ENCODE measurements at regions not wholly inside any gene's neighbourhood (a gene's known extent, or its start where the extent isn't known, plus 50 kb on each side); places are given as distances from the start of the nearest gene placed in this dataset.

DNA sequence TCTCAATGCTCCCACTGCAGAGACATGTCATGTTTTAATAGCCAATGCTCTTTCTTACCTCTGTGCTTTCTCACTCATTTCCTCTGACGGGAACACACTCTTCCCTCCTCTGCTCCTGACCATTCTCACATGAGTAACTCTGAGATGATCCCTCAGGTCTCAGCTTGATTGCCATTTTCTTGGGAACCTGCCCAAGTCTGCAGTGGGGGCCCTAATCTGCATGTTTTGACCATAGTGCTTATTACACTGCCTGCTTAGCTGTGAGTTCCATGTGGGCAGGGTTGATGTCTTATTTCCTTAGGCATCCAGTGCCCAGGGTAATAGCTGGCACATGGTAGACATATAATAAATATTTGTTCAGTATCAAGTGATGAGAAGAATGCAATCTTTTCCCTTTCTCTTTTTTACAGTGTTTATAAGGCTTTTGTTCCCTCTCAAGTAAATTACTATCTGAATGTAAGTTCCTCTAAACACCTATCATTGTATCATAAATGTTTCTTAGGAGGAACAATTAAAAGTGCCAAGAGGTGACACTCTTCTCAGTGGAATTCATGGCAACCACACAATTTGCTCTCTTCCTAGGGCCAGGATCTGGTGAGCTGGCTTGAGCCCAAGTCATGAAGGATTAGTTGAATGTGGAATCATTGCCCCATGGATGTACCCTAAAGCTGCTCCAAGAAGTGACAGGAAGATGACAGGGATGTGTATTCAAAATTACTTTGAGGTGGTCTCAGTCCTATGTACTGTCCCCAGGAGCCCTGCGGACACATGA is 485.4 kb upstream of the USP24 start:
- Histone ChIP-seq H3F3A (ENCODE audit: low read depth) (no peaks in the 10 kb centered on the region), H3K4me2 (ENCODE audit: low read depth, low read length, poor library complexity, severe bottlenecking) (no peak overlapping the region), H3K9me3 (ENCODE audit: insufficient read depth, low read depth, low read length) (no peaks in the 10 kb centered on the region), H3K9me2 (replicated peaks; ENCODE audit: low read depth, low read length) (no peaks in the 10 kb centered on the region), H3K9ac (ENCODE audit: low read depth, low read length, poor library complexity, severe bottlenecking) (no peak overlapping the region), H3K27me3 (ENCODE audit: insufficient read depth, low read length, poor library complexity, severe bottlenecking) (no peaks in the 10 kb centered on the region), H2AFZ (ENCODE audit: low read length) (no peak overlapping the region), H3K4me3 (ENCODE audit: low read length, poor library complexity, severe bottlenecking) (no peak overlapping the region), H4K20me1 (ENCODE audit: insufficient read depth, low read length, poor library complexity, severe bottlenecking) (no peaks in the 10 kb centered on the region), H3K36me3 (ENCODE audit: insufficient read depth, low read length) (no peaks in the 10 kb centered on the region), H3K4me1 (ENCODE audit: insufficient read depth, low read length, poor library complexity, severe bottlenecking) (no peaks in the 10 kb centered on the region), H3K79me2 (ENCODE audit: insufficient read depth, low read length) (no peaks in the 10 kb centered on the region)
- no peak for TF ChIP-seq EZH2phosphoT487 (IDR thresholded peaks at IDR 0.05; ENCODE audit: borderline replicate concordance)
- TF ChIP-seq, protein P1, sequence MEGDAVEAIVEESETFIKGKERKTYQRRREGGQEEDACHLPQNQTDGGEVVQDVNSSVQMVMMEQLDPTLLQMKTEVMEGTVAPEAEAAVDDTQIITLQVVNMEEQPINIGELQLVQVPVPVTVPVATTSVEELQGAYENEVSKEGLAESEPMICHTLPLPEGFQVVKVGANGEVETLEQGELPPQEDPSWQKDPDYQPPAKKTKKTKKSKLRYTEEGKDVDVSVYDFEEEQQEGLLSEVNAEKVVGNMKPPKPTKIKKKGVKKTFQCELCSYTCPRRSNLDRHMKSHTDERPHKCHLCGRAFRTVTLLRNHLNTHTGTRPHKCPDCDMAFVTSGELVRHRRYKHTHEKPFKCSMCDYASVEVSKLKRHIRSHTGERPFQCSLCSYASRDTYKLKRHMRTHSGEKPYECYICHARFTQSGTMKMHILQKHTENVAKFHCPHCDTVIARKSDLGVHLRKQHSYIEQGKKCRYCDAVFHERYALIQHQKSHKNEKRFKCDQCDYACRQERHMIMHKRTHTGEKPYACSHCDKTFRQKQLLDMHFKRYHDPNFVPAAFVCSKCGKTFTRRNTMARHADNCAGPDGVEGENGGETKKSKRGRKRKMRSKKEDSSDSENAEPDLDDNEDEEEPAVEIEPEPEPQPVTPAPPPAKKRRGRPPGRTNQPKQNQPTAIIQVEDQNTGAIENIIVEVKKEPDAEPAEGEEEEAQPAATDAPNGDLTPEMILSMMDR (conservative IDR thresholded peaks at IDR 0.05; ENCODE audit: low read length) = no peak

DNA sequence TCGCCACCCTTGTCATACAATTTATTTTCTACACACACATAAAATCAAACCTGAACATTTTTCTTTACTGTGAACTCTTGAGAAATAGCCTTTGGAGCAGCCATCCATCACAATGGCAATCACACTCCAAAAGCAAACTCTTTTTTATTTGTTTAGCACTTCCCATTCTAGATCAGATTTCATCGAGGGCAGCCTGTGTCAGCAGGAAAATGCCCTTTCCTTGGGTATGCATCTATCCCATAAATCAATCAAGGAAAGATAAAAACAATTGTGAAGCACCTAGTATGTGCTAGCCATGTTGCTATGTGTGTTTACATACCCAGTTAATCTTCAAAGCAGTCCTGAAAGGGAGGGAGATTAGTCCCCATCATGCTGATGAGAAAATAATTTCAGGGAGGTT is 484.1 kb upstream of the USP24 start:
- H3K27me3 ChIP-seq (ENCODE audit: insufficient read depth, low read length, poor library complexity, severe bottlenecking) = no peaks in the 10 kb centered on the region
- no peaks in the 10 kb centered on the region for H3K79me2 ChIP-seq (ENCODE audit: insufficient read depth, low read length)
- H3F3A ChIP-seq (ENCODE audit: low read depth) = no peaks in the 10 kb centered on the region
- no peak overlapping the region for H3K9ac ChIP-seq (ENCODE audit: low read depth, low read length, poor library complexity, severe bottlenecking)
- H3K4me2 ChIP-seq (ENCODE audit: low read depth, low read length, poor library complexity, severe bottlenecking) = no peak overlapping the region
- H4K20me1 ChIP-seq (ENCODE audit: insufficient read depth, low read length, poor library complexity, severe bottlenecking) = no peaks in the 10 kb centered on the region
- no peaks in the 10 kb centered on the region for H3K9me2 ChIP-seq (replicated peaks; ENCODE audit: low read depth, low read length)
- no peaks in the 10 kb centered on the region for H3K9me3 ChIP-seq (ENCODE audit: insufficient read depth, low read depth, low read length)
- no peaks in the 10 kb centered on the region for H3K36me3 ChIP-seq (ENCODE audit: insufficient read depth, low read length)
- H2AFZ ChIP-seq (ENCODE audit: low read length) = no peak overlapping the region
- TF ChIP-seq, protein P1 (conservative IDR thresholded peaks at IDR 0.05; ENCODE audit: low read length) = no peak
- no peak for TF ChIP-seq EZH2phosphoT487 (IDR thresholded peaks at IDR 0.05; ENCODE audit: borderline replicate concordance)
- H3K4me1 ChIP-seq (ENCODE audit: insufficient read depth, low read length, poor library complexity, severe bottlenecking) = no peaks in the 10 kb centered on the region
- no peak overlapping the region for H3K4me3 ChIP-seq (ENCODE audit: low read length, poor library complexity, severe bottlenecking)

DNA sequence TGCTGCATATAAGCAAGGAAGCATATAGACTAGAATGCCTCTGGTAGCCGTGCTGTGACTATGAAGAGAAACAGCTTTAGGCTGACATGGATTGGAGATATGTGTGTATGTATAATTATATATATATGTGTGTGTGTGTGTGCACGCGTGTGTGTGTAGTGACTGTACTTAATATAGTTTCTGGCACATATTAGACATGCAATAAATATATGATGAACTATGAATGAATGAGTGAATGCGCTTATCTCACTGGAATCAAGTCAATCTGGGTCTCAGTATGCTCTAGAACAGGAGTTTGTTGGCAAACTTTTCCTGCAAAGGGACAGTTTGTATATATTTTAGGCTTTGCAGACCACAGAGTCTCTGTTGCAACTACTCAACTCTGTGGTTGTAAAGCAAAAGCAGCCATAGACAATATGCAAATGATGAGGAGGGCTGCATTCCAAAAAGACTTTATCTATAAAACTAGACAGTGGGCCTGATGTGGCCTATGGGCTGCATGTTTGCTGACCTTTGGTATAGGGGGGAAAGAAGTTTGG is 482.9 kb upstream of the USP24 start:
- H3F3A ChIP-seq (ENCODE audit: low read depth) = no peaks in the 10 kb centered on the region
- H3K79me2 ChIP-seq (ENCODE audit: insufficient read depth, low read length) = no peaks in the 10 kb centered on the region
- no peak overlapping the region for H3K9ac ChIP-seq (ENCODE audit: low read depth, low read length, poor library complexity, severe bottlenecking)
- no peak overlapping the region for H3K4me2 ChIP-seq (ENCODE audit: low read depth, low read length, poor library complexity, severe bottlenecking)
- no peaks in the 10 kb centered on the region for H3K36me3 ChIP-seq (ENCODE audit: insufficient read depth, low read length)
- H2AFZ ChIP-seq (ENCODE audit: low read length) = no peak overlapping the region
- no peaks in the 10 kb centered on the region for H3K4me1 ChIP-seq (ENCODE audit: insufficient read depth, low read length, poor library complexity, severe bottlenecking)
- H3K9me3 ChIP-seq (ENCODE audit: insufficient read depth, low read depth, low read length) = no peaks in the 10 kb centered on the region
- TF ChIP-seq, protein P1 (conservative IDR thresholded peaks at IDR 0.05; ENCODE audit: low read length) = no peak
- no peak for TF ChIP-seq EZH2phosphoT487 (IDR thresholded peaks at IDR 0.05; ENCODE audit: borderline replicate concordance)
- no peaks in the 10 kb centered on the region for H4K20me1 ChIP-seq (ENCODE audit: insufficient read depth, low read length, poor library complexity, severe bottlenecking)
- no peak overlapping the region for H3K4me3 ChIP-seq (ENCODE audit: low read length, poor library complexity, severe bottlenecking)
- H3K9me2 ChIP-seq (replicated peaks; ENCODE audit: low read depth, low read length) = no peaks in the 10 kb centered on the region
- no peaks in the 10 kb centered on the region for H3K27me3 ChIP-seq (ENCODE audit: insufficient read depth, low read length, poor library complexity, severe bottlenecking)

Data from Loucy (cell line).